ENCODE measurements at regions not wholly inside any gene's neighbourhood (a gene's known extent, or its start where the extent isn't known, plus 50 kb on each side); places are given as distances from the start of the nearest gene placed in this dataset.
"Not testable (repeated sequence)": the region's sequence is repeated elsewhere in the genome, so short reads cannot be mapped to it uniquely, and the experiment has no call there.

- no peaks in the 10 kb centered on the region for H3K9me3 ChIP-seq
- no peaks in the 10 kb centered on the region for H3K36me3 ChIP-seq (replicated peaks)
- in situ Hi-C loops (cut with MboI; ENCODE audit: low sequenced_read_pairs) = no loop called here
- no peak for DNase-seq (ENCODE audit: low spot score in 2 of 2)
- no peak overlapping the region for H3K4me3 ChIP-seq
- H3K27me3 ChIP-seq (ENCODE audit: low read depth) = peaks cover 6% of the 10 kb centered on the region
- H3K4me1 ChIP-seq = no peaks in the 10 kb centered on the region
Observed at GRCh38 chr20:57818418-57819181, 108.8 kb upstream of the PMEPA1 start.

GRCh38 chr20:57815405-57815804 is 105.6 kb upstream of the PMEPA1 start:
- DNase-seq (ENCODE audit: low spot score in 2 of 2) = no peak
- H3K9me3 ChIP-seq = no peaks in the 10 kb centered on the region
- in situ Hi-C loops (cut with MboI; ENCODE audit: low sequenced_read_pairs) = no loop called here

GRCh38 chr20:57814529-57814928 is 104.7 kb upstream of the PMEPA1 start:
- no peak overlapping the region for H3K4me3 ChIP-seq
- H3K36me3 ChIP-seq (replicated peaks) = no peaks in the 10 kb centered on the region
- in situ Hi-C loops (cut with MboI; ENCODE audit: low sequenced_read_pairs) = no loop called here
- peaks cover 6% of the 10 kb centered on the region for H3K27me3 ChIP-seq (ENCODE audit: low read depth)
- DNase-seq (ENCODE audit: low spot score in 2 of 2) = no peak
- no peaks in the 10 kb centered on the region for H3K4me1 ChIP-seq
- no peaks in the 10 kb centered on the region for H3K9me3 ChIP-seq

More at GRCh38 chr20:57815405-57815804, 105.6 kb upstream of the PMEPA1 start:
- Histone ChIP-seq H3K4me3 (no peak overlapping the region), H3K4me1 (no peaks in the 10 kb centered on the region), H3K27me3 (ENCODE audit: low read depth) (peaks cover 6% of the 10 kb centered on the region), H3K36me3 (replicated peaks) (no peaks in the 10 kb centered on the region)

- no peak for DNase-seq (ENCODE audit: low spot score in 2 of 2)
- Histone ChIP-seq H3K36me3 (replicated peaks) (no peaks in the 10 kb centered on the region), H3K27me3 (ENCODE audit: low read depth) (peaks cover under 1% of the 10 kb centered on the region; the same call in 1 of the 2 replicates), H3K4me3 (no peak overlapping the region), H3K9me3 (no peaks in the 10 kb centered on the region), H3K4me1 (no peaks in the 10 kb centered on the region)
- in situ Hi-C loops (cut with MboI; ENCODE audit: low sequenced_read_pairs) = no loop called here
Observed at GRCh38 chr20:57813509-57814269, 103.9 kb upstream of the PMEPA1 start.

- not testable (repeated sequence) for DNase-seq (ENCODE audit: low spot score in 2 of 2)
Observed at GRCh38 chr20:57812632-57813031, 102.8 kb upstream of the PMEPA1 start.

GRCh38 chr20:57811374-57812020 is 101.7 kb upstream of the PMEPA1 start:
- no peaks in the 10 kb centered on the region for H3K4me1 ChIP-seq
- H3K27me3 ChIP-seq (ENCODE audit: low read depth) = no peaks in the 10 kb centered on the region
- H3K4me3 ChIP-seq = no peak overlapping the region
- in situ Hi-C loops (cut with MboI; ENCODE audit: low sequenced_read_pairs) = no loop called here
- no peak for DNase-seq (ENCODE audit: low spot score in 2 of 2)
- no peaks in the 10 kb centered on the region for H3K36me3 ChIP-seq (replicated peaks)
- H3K9me3 ChIP-seq = no peaks in the 10 kb centered on the region

More at GRCh38 chr20:57812632-57813031, 102.8 kb upstream of the PMEPA1 start:
- H3K4me1 ChIP-seq; in situ Hi-C loops (cut with MboI; ENCODE audit: low sequenced_read_pairs); H3K36me3 ChIP-seq (replicated peaks); H3K27me3 ChIP-seq (ENCODE audit: low read depth); H3K4me3 ChIP-seq; H3K9me3 ChIP-seq: not testable (repeated sequence)

- H3K9me3 ChIP-seq = no peaks in the 10 kb centered on the region
- in situ Hi-C loops (cut with MboI; ENCODE audit: low sequenced_read_pairs) = no loop called here
- no peaks in the 10 kb centered on the region for H3K36me3 ChIP-seq (replicated peaks)
- DNase-seq (ENCODE audit: low spot score in 2 of 2) = no peak
- H3K4me3 ChIP-seq = no peak overlapping the region
- H3K4me1 ChIP-seq = no peaks in the 10 kb centered on the region
- H3K27me3 ChIP-seq (ENCODE audit: low read depth) = no peaks in the 10 kb centered on the region
Observed at GRCh38 chr20:57810511-57811373, 100.9 kb upstream of the PMEPA1 start.

GRCh38 chr20:57809661-57810172 is 99.9 kb upstream of the PMEPA1 start:
- no peaks in the 10 kb centered on the region for H3K27me3 ChIP-seq (ENCODE audit: low read depth)
- no peaks in the 10 kb centered on the region for H3K36me3 ChIP-seq (replicated peaks)
- no peaks in the 10 kb centered on the region for H3K4me1 ChIP-seq
- DNase-seq (ENCODE audit: low spot score in 2 of 2) = no peak
- in situ Hi-C loops (cut with MboI; ENCODE audit: low sequenced_read_pairs) = no loop called here
- no peaks in the 10 kb centered on the region for H3K9me3 ChIP-seq
- no peak overlapping the region for H3K4me3 ChIP-seq

GRCh38 chr20:57809149-57809548 is 99.3 kb upstream of the PMEPA1 start:
- Histone ChIP-seq H3K36me3 (replicated peaks) (no peaks in the 10 kb centered on the region), H3K4me3 (no peak overlapping the region), H3K27me3 (ENCODE audit: low read depth) (no peaks in the 10 kb centered on the region), H3K9me3 (no peaks in the 10 kb centered on the region), H3K4me1 (no peaks in the 10 kb centered on the region)
- DNase-seq (ENCODE audit: low spot score in 2 of 2) = no peak
- in situ Hi-C loops (cut with MboI; ENCODE audit: low sequenced_read_pairs) = no loop called here

GRCh38 chr20:57808264-57809070 is 98.7 kb upstream of the PMEPA1 start:
- in situ Hi-C loops (cut with MboI; ENCODE audit: low sequenced_read_pairs) = no loop called here
- no peak for DNase-seq (ENCODE audit: low spot score in 2 of 2)
- H3K4me1 ChIP-seq = no peaks in the 10 kb centered on the region
- no peaks in the 10 kb centered on the region for H3K9me3 ChIP-seq
- no peak overlapping the region for H3K4me3 ChIP-seq
- no peaks in the 10 kb centered on the region for H3K27me3 ChIP-seq (ENCODE audit: low read depth)
- no peaks in the 10 kb centered on the region for H3K36me3 ChIP-seq (replicated peaks)

- no peak for DNase-seq (ENCODE audit: low spot score in 2 of 2)
- in situ Hi-C loops (cut with MboI; ENCODE audit: low sequenced_read_pairs) = no loop called here
Observed at GRCh38 chr20:57807401-57808263, 97.8 kb upstream of the PMEPA1 start.

GRCh38 chr20:57806975-57807374 is 97.2 kb upstream of the PMEPA1 start:
- in situ Hi-C loops (cut with MboI; ENCODE audit: low sequenced_read_pairs) = no loop called here
- H3K36me3 ChIP-seq (replicated peaks) = no peaks in the 10 kb centered on the region
- H3K4me3 ChIP-seq = no peak overlapping the region
- no peaks in the 10 kb centered on the region for H3K27me3 ChIP-seq (ENCODE audit: low read depth)
- no peaks in the 10 kb centered on the region for H3K9me3 ChIP-seq
- H3K4me1 ChIP-seq = no peaks in the 10 kb centered on the region
- DNase-seq (ENCODE audit: low spot score in 2 of 2) = no peak

More at GRCh38 chr20:57807401-57808263, 97.8 kb upstream of the PMEPA1 start:
- Histone ChIP-seq H3K9me3 (no peaks in the 10 kb centered on the region), H3K36me3 (replicated peaks) (no peaks in the 10 kb centered on the region), H3K4me3 (no peak overlapping the region), H3K27me3 (ENCODE audit: low read depth) (no peaks in the 10 kb centered on the region), H3K4me1 (no peaks in the 10 kb centered on the region)
